HG02852 (cell line): ENCODE measurements at regions not wholly inside any gene's neighbourhood (a gene's known extent, or its start where the extent isn't known, plus 50 kb on each side); places are given as distances from the start of the nearest gene placed in this dataset.
"Not testable (repeated sequence)": the region's sequence is repeated elsewhere in the genome, so short reads cannot be mapped to it uniquely, and the experiment has no call there.

Experiments used
- ATAC-seq: cut with Tn5 transposase; IDR thresholded peaks from one replicate; pipeline ENCODE4 v1.9.1; 2021; ENCODE audit warnings: mild to moderate bottlenecking, moderate library complexity; ENCODE audit not compliant: unreplicated experiment

DNA sequence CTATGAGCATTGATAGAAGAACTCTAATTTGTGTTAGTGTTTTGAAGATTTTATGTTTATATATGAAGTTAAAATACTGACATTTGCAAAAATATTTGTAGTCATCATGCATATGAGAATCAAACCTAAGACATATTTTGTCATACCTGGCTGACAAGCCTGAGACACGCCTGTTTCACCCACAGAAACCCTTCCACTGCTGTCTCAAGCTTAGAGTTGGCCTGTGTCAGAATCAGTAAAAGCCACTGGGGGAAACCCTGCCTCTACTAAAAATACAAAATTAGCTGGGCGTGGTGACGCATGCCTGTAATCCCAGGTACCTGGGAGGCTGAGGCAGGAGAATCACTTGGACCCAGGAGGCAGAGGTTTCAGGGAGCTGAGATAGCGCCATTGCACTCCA lies 218.0 kb upstream of the C1QTNF3 start:
- ATAC-seq: not testable (repeated sequence)

DNA sequence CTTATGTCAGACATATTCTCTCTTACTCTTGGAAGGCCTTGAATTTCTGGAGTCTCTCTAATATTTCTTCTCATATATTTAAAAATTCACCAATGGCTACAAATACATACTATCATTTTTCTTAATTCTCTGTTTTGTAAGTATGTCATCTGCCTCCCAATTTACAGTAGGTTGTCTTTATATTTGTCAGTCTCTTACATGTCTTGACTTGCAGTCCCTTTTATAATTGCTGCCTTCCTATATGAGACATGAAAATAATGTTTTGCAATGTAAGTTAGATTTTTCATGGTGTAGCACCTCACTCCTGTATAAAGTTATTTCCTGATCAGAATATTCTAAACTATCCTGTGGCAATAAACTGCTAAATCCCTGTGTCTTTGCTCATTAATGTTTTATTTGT lies 223.1 kb upstream of the C1QTNF3 start:
- ATAC-seq: not testable (repeated sequence)

DNA sequence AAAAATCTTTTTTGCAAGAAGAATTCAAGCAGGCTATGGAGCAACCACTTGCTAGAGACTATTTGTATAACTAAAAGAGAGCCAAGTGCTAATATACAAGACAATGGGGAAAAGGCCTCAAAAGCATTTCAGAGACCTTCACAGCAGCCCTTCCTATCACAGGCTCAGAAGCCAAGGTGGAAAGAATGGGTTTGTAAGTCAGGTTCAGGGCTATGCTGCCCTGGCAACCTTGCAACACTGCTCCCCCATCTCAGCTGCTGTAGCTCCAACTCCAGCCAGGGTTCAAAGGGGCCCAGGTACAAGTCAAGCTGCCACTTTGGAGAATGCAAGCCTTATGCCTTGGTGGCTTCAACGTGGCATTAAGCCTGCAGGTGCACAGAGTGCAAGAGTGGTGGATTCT lies 253.7 kb upstream of the C1QTNF3 start:
- ATAC-seq: not testable (repeated sequence)

DNA sequence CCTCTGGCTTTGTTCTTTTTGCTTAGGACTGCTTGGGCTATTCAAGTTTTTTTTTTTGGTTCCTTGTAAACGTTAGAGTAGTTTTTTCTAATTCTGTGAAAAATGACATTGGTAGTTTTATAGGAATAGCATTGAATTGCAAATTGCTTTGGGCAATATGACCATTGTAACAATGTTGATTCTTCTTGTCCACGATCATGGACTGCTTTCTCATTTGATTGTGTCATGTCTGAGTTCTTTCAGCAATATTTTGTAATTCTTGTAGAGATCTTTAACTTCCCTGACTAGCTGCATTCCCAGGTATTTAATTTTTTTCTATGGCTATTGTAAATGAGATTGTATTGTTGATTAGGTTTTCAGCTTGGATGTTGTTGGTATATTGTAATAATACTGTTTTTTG lies 286.2 kb upstream of the C1QTNF3 start:
- not testable (repeated sequence) for ATAC-seq

DNA sequence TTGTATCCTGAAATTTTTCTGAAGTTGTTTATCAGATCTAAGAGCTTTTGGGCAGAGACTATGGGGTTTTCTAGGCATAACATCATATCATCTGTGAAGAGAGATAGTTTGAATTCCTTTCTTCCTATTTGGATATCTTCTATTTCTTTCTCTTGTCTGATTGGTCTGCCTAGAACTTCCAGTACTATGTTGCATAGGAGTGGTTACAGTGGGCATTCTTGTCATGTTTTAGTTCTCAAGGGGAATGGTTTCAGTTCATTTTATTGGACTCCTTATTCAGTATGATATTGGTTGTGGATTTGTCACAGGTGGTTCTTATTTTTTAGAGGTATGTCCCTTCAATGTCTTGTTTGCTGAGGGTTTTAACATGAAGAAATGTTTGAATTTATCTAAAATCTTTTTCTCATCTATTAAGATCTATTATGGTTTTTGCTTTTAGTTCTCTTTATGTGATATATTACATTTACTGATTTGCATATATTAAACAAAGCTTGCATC lies 286.6 kb upstream of the C1QTNF3 start:
- not testable (repeated sequence) for ATAC-seq

DNA sequence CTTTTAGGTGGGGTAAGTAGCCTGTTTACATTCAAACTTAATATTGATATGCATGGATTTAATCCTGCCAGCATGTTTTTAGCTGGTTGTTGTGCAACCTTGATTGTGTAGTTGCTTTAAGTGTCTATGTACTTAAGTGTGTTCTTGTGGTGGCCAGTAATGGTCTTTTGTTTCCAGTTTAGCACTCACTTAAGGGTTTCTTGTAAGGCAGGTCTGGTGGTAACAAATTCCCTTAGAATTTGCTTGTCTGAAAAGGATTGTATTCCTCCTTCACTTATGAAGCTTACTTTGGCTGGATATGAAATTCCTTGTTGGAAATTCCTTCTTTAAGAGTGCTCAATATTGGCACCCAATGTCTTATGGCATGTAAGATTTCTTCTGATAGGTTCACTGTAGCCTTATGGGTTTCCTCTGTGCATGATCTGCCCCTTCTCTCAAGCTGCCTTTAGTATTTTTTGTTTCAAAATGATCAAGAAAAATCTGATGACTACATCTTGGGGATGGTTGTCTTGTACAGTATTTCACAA lies 289.0 kb upstream of the C1QTNF3 start:
- not testable (repeated sequence) for ATAC-seq

DNA sequence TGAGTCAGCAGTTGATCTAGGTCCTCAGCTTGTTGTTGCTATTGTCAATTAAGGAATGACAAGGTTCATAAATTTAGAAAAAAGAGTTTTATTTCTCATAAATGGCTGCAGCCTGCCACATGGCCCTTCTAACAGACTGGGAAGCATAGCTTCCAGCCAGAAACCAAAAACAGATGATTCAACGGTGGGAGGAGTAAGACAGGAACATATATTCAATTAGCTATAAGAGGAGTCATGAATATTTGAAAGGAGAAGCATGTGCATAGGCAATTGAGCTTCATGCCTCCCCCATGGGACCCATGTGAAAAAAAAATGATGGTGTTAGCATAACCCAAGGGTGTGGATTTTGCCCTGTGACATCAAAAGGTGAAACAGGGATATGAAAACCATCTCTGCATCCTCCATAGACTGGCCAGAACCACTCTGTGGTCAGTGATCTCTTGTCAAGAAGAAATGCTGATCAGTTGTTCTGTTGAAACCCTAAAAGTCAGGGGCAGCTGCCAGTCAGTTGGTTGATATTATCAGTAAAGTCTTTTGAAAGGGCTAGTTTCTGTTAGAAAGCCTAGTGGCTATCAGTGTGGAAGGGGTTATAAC lies 296.5 kb upstream of the C1QTNF3 start:
- not testable (repeated sequence) for ATAC-seq

DNA sequence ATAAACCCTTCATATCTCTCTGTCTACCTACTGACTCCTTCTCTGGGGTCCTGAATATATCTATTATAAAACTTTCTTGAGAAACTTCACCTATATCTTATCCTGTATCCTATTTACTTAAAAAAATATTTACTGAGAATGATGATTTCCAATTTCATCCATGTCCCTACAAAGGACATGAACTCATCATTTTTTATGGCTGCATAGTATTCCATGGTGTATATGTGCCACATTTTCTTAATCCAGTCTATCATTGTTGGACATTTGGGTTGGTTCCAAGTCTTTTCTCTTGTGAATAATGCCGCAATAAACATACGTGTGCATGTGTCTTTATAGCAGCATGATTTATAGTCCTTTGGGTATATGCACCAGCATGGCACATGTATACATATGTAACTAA lies 301.7 kb upstream of the RAI14 start:
- not testable (repeated sequence) for ATAC-seq

DNA sequence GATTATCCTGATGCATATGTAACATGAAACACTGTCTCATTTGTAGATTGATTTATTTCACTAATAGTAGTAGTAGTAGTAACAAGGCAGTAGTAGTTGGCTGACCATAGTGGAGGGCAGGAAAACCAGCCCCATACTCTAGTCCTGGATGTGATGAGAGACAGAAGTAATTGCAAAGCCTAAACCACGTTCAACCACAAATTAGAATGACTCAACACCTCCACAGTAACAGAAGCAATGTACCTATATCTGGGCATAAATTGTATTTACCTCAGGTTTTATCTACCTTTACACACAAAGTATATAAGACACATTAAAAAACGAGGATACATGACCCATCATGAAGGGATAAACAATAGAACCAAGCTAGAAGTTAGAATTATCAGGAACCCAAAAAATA lies 284.7 kb upstream of the RAI14 start:
- not testable (repeated sequence) for ATAC-seq

DNA sequence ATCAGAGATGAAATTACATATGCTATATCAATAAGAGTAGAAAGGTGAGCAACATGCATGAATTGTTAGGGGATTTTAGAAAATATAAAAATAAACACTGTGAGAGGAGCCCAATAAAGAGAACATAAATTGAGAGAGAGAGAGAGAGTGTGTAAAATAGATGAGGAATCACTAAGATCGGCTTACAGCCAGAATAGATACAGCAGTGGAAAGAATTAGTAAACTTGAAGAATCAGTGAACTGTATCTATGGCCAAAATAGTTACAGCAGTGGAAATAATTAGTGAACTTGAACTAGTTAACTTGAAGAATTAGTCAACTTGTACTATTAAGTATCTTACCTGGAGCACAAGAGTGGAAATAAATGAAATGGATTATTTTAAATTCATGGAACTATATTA lies 284.3 kb upstream of the RAI14 start:
- not testable (repeated sequence) for ATAC-seq

DNA sequence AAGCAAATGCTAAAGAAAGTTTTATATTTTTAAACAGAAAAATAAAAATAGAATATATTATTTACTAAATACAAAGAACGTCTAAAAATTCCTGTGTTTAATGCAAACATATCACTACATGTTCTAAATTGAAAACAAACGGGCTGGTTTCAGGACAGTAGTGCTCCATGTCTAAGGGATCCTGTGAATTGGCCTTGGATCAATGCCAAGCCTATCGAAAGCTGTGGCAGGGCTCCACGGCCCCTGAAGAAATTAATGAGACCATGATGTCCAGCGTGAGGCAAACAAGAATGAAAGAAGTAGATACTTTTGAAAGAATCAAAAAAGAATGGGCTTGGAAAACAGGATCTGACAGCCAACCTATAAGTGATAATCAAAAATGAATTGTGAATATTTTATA lies 283.4 kb upstream of the RAI14 start:
- not testable (repeated sequence) for ATAC-seq

DNA sequence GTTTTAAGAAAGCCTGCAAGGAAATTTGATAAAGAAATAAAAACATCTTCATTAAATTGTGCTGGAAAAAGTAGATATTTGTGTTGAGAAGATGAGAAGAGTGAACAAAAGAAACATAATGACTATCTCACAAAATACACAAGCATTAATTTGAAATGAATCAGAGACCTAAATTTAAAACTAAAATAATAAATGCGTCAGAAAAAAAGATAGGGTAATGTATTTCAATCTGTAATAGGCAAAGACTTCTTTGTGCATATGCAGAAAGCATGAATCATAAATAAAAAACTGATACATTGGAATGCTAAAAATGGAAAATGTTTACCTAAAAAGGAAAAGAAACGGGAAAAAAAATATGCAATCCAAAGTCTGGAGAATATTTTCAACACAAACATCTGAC lies 278.5 kb upstream of the RAI14 start:
- not testable (repeated sequence) for ATAC-seq

DNA sequence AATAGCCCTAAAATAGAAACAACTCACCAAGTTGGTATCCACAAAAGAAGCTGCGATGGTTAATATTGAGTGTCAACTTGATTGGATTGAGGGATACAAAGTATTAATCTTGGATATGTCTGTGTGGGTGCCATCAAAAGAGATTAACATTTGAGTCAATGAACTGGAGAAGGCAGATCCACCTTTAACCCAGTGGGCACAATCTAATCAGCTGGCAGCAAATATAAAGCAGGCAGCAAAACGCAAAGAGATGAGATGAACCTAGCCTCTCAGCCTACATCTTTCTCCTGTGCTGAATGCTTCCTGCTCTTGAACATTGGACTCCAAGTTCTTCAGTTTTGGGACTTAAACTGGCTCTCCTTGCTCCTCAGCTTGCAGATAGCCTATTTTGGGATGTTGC lies 277.6 kb upstream of the RAI14 start:
- ATAC-seq: not testable (repeated sequence)

DNA sequence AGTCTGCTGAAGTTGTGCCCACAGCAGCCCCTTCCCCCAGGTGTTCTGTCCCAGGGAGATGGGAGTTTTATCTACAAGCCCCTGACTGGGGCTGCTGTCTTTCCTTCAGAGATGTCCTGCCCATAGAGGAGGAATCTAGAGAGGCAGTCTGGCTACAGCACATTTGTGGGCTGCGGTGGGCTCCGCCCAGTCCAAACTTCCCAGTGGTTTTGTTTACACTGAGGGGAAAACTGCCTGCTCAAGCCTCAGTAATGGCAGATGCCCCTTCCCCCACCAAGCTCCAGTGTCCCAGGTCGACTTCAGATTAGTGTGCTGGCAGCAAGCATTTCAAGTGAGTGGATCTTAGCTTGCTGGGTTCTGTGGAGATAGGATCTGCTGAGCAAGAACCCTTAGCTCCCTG lies 267.4 kb upstream of the RAI14 start:
- ATAC-seq: not testable (repeated sequence)

DNA sequence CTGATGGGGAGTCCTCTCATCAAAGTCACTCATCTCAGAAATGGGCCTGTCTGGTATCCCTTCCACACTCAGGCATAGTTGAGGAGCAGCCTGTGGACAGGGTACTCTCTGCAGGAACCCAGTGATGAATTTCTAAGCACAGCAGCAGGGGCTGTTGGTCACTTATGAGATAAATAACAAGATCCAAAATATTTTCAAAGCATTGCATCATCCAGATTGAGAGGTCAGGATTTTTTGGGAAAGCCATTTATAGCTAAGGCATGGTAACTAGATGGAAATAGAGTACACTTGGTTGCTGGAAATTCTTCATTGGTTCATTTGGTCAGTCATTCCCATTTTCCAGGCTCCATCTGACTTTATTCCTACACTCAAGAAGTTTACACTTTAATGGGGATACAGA lies 246.8 kb upstream of the RAI14 start:
- no peak for ATAC-seq

DNA sequence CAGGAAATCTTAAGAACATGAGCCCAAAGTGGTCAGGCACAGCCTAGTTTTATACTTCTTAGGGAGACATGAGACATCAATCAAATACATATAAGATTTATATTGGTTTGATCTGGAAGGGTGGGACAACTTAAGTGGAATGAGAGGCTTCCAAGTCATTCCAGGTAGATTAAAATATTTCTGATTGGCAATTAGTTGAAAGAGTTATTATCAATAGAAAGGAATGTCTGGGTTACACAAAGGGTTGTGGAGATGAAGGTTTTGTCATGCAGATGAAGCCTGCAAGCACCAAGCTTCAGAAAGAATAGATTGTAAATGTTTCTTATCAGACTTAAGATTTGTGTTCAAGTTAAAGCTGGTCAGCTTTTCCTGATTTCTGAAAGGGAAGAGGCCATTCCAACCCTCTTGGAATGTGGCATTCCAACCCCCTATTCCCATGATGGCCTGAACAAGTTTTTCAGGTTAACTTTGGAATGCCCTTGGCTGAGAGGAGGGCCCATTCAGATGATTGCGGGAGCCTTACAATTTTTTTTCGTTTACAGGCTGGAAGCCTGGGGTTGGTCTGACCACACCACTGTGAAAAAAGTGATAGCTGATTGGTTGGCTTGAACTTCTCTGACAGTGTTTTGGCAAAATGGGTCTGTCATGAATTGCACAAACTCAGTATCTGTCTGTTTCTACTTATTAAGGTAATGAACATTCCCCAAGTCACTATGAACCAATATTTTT lies 245.6 kb upstream of the RAI14 start:
- ATAC-seq: no peak

DNA sequence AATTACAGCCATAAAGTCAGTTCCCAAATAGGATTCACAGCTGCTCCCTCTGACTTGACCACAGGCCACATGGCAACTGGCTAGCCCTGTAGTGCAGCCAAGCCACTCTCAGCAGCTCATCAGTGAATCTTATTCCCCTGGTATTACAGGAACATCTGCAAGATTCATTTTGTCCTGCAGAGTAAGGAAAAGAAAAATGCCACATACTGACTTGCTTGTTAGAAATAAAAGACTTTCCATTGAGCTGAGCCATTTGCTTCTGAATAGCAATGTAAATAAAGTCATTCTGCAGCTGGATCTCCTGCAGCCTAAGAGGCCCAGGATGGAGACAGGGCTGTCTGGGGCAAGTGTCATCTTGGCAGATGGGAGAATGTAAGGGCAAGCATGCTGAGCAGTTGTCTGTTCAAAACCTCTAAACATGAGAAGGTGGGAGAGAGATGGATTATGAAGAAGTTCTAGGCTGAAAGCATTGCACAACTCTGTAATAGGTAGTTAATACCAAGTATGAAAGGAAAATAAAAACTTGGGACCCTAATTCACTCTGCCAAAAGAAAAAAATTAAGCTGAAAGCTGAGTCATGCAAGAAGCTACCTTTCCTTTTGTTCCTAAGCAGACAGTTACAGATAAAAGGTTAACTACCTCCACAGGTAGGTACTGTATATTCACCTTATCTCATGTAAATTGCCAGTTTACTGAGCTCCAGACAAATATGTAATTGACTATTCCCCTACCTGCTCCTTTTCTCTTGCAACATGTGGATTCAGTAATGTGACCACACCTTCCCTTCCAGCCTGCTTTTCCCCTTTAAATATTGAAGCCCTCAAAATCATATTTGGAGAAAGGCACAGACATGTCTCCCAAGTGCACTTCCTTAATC lies 244.4 kb upstream of the RAI14 start:
- ATAC-seq: no peak

DNA sequence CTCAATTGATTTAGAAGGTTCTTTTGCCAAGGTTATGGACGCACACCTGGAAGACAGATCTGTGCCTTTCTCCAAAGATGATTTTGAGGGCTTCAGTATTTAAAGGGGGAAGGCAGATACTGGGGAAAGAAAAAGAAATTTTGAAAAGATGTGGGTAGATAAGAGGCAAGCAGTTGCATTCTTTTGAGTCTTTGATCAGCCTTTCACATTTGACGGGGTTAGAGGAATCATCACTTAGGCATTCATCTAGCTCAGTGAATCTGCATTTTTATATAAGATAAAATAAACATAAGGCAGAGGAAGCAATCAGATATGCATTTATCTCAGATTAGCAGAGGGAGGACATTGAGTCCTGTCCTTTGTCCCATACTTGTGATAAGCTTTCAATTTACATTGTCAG lies 243.4 kb upstream of the RAI14 start:
- ATAC-seq: no peak

DNA sequence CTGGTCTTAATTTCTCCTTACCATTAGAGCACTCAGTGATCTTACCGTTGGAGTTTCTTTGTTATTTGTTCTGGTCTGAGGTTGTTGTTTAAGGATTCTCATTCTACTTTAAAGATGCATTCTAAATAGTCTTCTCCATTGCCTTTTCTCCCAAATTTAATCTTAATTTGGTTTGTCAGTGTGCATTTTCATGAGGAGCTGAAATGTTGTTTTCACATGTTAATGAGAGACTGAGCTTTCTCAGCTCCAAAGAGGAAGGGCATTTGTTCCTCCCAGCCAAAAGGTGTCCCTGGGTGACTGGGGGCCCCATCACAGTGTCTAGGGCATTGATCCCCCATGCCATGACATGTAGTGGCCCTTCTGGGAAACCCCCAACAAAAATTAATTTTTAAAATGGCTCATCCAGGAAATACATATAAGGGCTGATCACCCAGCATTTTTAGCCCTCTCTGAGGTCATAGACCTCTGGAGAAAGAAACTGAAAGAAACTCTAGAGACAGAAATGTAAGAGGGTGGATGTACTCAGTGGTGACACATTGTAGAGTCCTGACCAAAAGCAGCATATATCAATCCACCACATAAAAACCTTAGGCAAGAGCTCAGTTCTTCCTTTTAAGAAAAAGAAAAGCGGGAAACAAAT lies 240.4 kb upstream of the RAI14 start:
- ATAC-seq: peak; percentile 99

DNA sequence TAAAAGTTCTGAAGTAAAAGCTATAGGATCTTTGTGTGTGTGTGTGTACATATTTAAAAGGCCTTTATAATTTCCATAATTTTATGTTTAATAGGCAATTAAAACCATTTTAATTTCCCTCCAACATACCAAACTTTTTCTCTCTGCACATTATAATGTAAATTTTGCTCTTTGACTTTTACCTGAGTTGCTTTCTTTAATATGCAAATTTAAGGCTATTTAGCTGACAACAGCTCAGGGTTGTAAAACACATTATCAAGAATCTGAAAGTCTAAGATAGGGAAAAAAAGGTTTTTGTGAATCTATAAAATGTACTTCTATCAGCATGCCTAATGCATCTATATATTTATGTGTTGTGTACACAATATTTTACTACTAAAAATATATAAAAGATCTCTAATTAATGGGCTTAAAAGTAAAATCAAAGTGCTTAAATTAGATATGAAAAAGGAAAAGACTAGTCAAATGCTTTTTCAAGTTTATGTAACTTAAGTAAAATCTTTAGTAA lies 239.6 kb upstream of the RAI14 start:
- ATAC-seq: no peak

DNA sequence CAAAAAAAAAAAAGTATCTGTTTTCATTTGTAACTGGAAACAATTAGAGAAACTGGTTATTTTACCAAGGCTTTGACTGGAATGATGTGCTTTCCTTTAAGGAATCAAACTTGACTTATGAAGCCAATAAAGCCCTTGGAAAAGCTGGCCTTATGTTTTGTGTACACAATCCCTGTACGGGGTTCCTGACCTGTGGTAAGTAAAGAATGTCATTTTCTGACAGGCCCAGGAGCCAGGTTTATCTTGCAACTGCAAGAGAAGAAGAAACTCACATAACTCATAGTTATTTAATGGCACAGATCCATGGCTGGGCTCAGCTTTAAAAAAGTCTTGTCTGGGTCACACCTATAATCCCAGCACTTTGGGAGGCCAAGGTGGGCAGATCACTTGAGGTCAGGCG lies 235.9 kb upstream of the RAI14 start:
- ATAC-seq: not testable (repeated sequence)
